ENCODE measurements at regions not wholly inside any gene's neighbourhood (a gene's known extent, or its start where the extent isn't known, plus 50 kb on each side); places are given as distances from the start of the nearest gene placed in this dataset.

- Histone ChIP-seq H3K36me3 (ENCODE audit: control insufficient read depth in 1 of 2, insufficient read depth in 2 of 2, low read length in 2 of 2) (no peaks in the 10 kb centered on the region), H4K20me1 (ENCODE audit: insufficient read depth) (no peaks in the 10 kb centered on the region), H3K4me1 (ENCODE audit: control insufficient read depth in 1 of 2, insufficient read depth in 2 of 2, low read length in 2 of 2) (no peaks in the 10 kb centered on the region), H3K27me3 (ENCODE audit: insufficient read depth, low read length) (no peaks in the 10 kb centered on the region), H3K4me2 (ENCODE audit: low read length) (no peak overlapping the region), H3K4me3 (replicated peaks in 1 of 2; ENCODE audit: low read depth in 1 of 2, low read length in 2 of 2) (no peak overlapping the region), H3K79me2 (ENCODE audit: insufficient read depth, low read length) (no peaks in the 10 kb centered on the region), H2AFZ (ENCODE audit: low read depth, low read length, poor library complexity, severe bottlenecking) (no peak overlapping the region), H3K9ac (ENCODE audit: low read length) (no peak overlapping the region), H3K27ac (ENCODE audit: low read depth, low read length) (no peak overlapping the region), H3K9me2 (ENCODE audit: insufficient read depth) (0 out of 2 replicates have a peak, but pooled peaks cover 3% of the 10 kb centered on the region), H3K9me3 (ENCODE audit: control insufficient read depth in 1 of 2, insufficient read depth in 1 of 2, low read depth in 1 of 2, low read length in 2 of 2) (no peaks in the 10 kb centered on the region)
- no TSS peak for BruUV-seq (replicated peaks)
- no peak for DNase-seq (ENCODE audit: low read depth, low spot score)
- POLR2A ChIA-PET: no interaction called here
- no peak for TF ChIP-seq SRF (IDR thresholded peaks at IDR 0.05; ENCODE audit: low read depth)
- CTCF ChIA-PET: no interaction called here
- intact Hi-C loops (cut with micrococcal nuclease): no loop called here
- ATAC-seq: no peak
- RAD21 ChIA-PET (ENCODE audit: low non-redundant PET in 1 of 2, low total read pairs in 2 of 2, uncharacterized antibody in 2 of 2, unreplicated experiment in 2 of 2): no interaction called here
Measured at GRCh38 chr13:64083396-64083795, 2667.7 kb upstream of the PCDH20 start.

- Histone ChIP-seq H3K4me2 (ENCODE audit: low read length) (no peak overlapping the region), H3K27ac (ENCODE audit: low read depth, low read length) (no peak overlapping the region), H3K4me1 (ENCODE audit: control insufficient read depth in 1 of 2, insufficient read depth in 2 of 2, low read length in 2 of 2) (no peaks in the 10 kb centered on the region), H4K20me1 (ENCODE audit: insufficient read depth) (no peaks in the 10 kb centered on the region), H3K27me3 (ENCODE audit: insufficient read depth, low read length) (no peaks in the 10 kb centered on the region), H3K9ac (ENCODE audit: low read length) (no peak overlapping the region), H3K9me2 (ENCODE audit: insufficient read depth) (0 out of 2 replicates have a peak, but pooled peaks cover 3% of the 10 kb centered on the region), H3K79me2 (ENCODE audit: insufficient read depth, low read length) (no peaks in the 10 kb centered on the region), H3K36me3 (ENCODE audit: control insufficient read depth in 1 of 2, insufficient read depth in 2 of 2, low read length in 2 of 2) (no peaks in the 10 kb centered on the region), H3K9me3 (ENCODE audit: control insufficient read depth in 1 of 2, insufficient read depth in 1 of 2, low read depth in 1 of 2, low read length in 2 of 2) (no peaks in the 10 kb centered on the region), H3K4me3 (replicated peaks in 1 of 2; ENCODE audit: low read depth in 1 of 2, low read length in 2 of 2) (no peak overlapping the region), H2AFZ (ENCODE audit: low read depth, low read length, poor library complexity, severe bottlenecking) (no peak overlapping the region)
- ChIA-PET CTCF (no interaction called here), POLR2A (no interaction called here), RAD21 (ENCODE audit: low non-redundant PET in 1 of 2, low total read pairs in 2 of 2, uncharacterized antibody in 2 of 2, unreplicated experiment in 2 of 2) (no interaction called here)
- DNase-seq (ENCODE audit: low read depth, low spot score) (no peak), ATAC-seq (no peak)
- TF ChIP-seq SRF (IDR thresholded peaks at IDR 0.05; ENCODE audit: low read depth) (no peak), ATF3 (IDR thresholded peaks at IDR 0.05) (no peak), CBX3 (IDR thresholded peaks at IDR 0.05; ENCODE audit: low read depth) (no peak), RAD21 (IDR thresholded peaks at IDR 0.05; ENCODE audit: low read depth) (no peak)
- no TSS peak for BruUV-seq (replicated peaks)
- intact Hi-C loops (cut with micrococcal nuclease): no loop called here
Measured at GRCh38 chr13:64078480-64078936, 2662.9 kb upstream of the PCDH20 start.

Measured in HCT116 (cell line).